A204.1 (cell line): ENCODE measurements at regions not wholly inside any gene's neighbourhood (a gene's known extent, or its start where the extent isn't known, plus 50 kb on each side); places are given as distances from the start of the nearest gene placed in this dataset.

Experiments
- FAIRE-seq: peaks from 2 replicates; lab custom pipeline; 2012; peaks lifted over from hg19 to GRCh38; lab: Jason Lieb, UNC

DNA sequence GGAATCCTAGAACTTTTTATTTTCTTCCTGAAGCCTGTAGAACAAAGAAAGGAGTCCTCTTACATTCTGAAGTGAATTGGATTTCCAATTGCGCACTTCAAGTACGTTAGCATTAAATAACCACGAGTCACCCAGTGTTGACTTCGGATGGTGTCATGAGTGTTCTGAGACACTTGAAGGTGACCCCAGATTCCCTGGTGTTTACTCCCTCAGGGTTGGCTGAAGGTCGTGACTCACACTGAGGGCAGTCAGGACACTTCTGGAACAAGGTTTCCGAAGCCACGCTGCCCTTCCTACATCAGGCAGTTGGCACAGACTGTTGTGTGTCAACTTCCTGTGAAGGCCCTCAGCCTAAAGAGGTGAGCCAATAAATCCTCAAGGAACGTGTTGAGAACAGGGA, 186.6 kb upstream of the CELF2 start:
- FAIRE-seq, result no peak

DNA sequence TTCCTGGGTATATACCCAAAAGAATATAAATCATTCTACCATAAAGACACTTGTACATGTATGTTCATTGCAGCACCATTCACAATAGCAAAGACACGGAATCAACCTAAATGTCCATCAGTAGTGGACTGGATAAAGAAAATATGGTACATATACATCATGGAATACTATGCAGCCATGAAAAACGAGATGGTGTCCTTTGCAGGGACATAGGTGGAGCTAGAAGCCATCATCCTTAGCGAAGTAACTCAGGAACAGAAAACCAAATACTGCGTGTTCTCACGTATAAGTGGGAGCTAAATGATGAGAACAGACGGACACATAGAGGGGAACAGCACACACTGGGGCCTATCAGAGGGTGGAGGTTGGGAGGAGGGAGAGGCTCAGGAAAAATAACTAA, 183.7 kb upstream of the CELF2 start:
- FAIRE-seq, result no peak

DNA sequence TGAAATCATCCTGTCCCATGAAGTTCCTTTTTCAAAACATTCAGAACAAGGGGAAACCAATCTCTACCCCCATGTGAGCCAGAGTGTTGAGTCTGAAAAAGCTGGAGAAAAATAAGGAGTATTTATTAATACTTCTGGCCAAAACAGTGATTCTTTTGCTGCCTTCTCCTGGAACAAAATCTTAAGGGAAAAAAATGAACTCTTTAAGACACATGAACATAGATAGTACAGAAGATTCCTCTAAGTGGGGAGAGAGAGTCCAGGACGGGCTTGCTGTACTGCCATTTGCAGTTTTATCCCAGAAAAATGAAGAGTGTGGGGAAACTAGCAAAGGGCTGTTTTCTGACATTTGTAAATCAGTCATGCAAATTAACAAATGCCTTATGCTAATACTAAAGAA, 173.4 kb upstream of the CELF2 start:
- no peak for FAIRE-seq

DNA sequence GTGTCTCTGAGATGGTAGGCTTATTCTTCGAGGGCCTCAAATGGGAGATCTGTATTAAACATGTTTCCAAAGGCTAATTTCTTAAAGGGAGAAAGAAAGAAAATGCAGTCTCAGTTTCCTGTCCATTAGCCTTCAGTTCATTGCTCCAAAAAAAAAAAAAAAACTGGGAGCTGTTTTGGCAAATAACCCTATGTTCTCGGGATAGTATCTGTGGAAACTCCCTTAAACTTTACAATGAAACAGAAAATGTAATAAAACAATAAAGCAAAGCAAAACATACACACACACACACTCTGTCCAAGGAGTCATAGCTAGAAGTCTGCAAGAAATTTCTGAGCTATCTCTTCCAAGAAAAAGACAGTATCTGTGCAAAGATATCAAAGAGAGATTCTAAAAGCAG, 172.5 kb upstream of the CELF2 start:
- no peak for FAIRE-seq

DNA sequence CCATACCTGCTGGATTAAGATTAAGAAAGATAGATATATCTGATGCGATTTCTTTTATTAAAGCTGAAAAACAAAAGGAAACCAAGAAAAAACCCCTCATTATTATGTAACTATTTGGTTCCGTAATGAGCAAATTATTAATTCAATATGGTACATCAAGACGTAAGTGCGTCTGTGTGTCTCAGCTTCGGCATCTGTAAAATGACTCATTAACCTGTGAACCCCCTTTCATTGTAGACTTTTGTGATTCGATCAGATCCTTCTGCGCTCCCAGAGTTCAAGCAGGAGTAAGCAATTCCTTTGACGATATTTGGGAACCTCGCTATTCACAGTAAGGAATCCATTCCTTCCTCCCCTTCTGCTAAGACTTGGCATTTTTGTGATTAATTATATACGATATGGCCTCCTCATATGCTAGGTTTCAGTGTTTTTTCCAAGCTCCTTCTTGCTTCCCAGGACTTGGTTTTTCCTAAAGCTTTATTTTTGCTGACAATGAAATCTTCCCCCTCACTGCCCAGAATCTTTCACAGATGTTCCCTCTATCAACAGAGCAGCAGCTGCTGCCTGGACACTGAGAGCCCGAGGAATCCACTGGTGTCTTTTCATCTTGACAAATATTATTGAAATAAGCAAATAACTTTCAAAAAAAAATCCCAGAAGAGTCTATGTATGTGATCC, 171.7 kb upstream of the CELF2 start:
- FAIRE-seq, result no peak

DNA sequence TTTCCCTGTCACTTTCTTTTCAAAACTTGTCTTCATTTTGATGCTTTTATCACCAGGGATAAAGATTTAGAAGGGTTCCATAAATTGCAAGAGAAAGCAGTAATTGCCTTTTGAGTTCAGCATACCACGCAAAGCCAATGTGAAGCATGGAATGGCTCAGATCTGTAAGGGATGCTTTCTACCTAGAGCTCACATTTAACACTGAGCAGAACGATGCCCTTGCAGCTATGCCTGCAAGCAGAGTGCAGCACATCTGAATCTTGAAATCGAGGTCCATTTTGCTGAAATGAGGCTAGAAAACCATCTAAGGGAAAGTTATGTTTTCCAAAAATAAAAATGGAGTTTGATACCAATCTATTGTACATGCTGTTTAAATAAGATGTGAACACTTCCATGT, 171.2 kb upstream of the CELF2 start:
- FAIRE-seq, result no peak

DNA sequence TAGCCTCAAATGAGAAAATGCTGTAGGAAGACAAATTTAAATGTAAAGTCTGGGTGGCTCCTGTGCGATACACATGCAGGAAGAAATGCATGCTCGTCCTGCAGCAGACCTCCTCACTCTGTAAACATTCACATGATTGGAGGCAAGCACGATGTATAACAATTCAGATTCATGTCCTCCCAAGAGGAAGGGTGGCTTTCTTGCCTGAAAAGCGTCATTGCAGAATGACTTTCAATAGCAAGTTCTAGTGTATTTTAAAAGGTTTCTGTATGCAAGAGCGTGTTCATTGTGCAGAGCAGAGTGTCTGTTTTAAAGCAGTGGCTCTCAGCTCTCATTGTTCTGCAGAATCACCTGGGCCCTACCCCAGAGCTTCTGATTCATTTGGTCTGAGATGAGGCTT, 170.3 kb upstream of the CELF2 start:
- FAIRE-seq, result no peak

DNA sequence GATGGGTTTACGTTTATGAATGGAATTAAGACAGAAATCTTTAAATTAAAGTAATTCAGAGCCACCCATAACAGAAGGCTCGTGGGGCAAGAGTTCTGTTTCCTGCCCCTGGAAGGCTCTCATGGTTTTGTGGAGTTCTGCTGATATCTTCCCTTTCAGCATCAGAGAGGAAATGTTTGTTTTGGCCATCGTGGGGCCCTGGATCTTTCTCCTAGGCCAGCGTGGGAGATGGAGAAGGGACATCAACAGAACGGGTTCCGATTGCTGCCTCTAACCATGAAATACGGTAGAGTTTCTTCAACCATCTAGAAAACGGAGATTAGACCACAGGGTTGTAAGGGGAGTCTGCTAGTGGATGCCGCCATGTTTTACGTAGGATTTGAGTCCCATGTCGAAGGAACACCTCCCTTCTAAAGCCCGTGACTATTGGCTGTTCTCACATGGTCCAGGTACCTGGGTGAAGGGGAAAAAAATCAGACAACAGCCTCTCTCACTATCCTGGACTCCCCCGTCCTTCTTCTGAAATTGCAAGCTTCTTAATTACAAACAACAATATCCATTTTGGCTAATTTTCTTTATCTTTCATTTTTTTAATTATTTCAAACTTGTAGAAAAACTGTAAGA, 169.1 kb upstream of the CELF2 start:
- no peak for FAIRE-seq

DNA sequence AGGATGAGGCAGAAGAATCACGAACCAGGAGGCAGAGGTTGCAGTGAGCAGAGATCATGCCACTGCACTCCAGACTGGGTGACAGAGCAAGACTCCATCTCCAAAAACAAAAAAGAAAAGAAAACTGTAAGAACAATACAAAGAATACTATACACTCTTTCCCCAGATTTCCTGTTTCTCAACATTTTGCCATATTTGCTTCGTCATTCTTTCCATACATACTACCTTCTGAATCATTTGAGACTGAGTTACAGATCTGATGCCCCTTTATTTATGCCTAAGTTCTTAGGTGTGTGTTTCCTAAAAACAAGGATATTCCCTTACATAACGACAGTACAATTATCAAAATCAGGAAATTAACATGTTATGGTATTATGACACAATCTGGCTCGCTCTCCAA, 168.4 kb upstream of the CELF2 start:
- no peak for FAIRE-seq

DNA sequence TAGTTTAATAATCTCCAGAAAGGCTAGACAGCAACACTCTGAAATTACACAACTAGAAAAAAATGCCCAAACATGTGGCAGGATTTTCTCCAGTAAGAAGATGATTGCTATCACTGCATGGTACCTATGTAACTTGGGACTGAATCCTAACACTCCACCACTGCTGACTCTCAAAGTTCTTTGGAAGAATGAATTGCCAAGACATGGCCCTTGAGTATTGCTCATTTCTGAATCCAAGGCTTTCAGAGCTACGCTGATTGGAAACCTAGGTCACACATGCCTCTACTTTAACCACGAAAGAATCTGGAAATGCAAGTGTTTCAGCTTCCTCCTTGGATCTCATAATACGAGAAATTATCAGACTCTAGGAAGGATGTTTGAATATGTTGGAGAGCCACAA, 167.5 kb upstream of the CELF2 start:
- no peak for FAIRE-seq

DNA sequence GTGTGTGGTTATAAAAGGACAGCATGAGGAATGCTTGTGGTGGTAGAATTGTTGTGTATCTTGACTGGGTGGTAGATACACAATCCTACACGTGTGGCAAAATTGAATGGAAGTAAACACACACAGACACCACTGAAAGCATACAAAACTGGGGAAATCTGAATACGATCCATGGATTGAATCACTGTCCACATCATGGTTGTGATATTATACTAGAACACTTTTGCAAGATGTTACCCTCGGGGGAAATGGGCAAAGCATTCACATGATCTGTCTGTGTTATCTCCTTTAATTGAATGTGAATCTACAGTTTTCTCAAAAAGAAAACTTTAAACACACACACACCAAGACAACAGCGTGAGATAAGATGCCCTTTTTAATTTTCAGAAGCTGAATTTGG, 165.2 kb upstream of the CELF2 start:
- FAIRE-seq, result no peak

DNA sequence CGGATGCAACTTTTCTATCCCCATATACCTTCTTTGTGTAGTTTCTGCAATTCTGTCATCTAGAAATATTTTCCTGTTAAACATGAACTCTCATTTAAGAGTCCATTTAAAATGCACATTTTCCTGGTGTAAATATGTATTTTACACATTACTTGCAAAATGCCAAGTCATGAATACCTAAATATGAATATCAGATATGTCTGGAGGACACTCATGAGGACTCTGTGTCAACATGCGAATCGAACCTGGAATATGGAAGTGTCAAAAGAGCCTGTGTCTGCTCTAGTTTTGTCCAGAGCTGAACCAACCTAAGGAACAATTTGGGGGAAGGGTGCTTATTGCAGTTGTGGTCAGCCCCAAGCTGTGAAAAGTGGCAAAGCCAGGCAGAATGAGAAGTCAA, 163.7 kb upstream of the CELF2 start:
- no peak for FAIRE-seq

DNA sequence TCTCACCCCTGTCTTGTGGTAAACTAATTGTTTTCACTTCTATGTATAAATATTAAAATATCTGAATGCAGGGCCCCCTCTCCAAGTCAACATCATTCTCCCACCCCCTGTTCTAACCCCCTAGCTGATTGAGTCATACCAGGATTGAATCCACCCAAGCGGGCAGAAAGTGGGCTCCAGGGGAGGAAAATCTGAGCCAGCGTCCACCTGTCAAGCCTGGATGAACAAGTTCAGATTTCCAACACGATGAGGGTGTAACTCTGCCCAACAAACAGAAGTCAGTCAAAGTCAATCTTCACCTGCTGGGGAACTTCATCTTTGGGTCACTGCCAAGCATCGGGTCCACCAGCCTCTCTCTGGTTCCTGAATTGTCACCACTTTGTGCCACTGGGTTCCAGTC, 162.9 kb upstream of the CELF2 start:
- no peak for FAIRE-seq

DNA sequence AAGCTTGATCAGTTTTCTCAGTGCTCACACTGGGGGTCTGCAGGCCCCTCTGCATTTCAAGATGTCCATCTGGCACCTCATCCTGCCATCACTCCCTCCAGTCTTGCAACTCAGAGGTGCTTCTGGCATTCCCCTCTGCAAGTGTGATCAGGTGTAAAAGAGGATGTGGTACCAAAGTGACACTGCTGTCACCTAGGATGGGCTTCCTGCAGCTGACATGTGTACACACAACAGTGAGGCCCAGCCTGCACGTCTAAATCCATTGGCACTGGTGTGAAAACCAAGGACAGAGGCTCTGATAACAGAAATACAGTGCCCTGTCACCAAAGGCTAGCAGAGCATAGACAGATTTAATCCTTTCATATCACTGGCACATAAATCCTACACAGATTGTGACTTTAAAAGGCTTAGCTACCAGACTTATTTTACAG, 162.5 kb upstream of the CELF2 start:
- FAIRE-seq, result no peak

DNA sequence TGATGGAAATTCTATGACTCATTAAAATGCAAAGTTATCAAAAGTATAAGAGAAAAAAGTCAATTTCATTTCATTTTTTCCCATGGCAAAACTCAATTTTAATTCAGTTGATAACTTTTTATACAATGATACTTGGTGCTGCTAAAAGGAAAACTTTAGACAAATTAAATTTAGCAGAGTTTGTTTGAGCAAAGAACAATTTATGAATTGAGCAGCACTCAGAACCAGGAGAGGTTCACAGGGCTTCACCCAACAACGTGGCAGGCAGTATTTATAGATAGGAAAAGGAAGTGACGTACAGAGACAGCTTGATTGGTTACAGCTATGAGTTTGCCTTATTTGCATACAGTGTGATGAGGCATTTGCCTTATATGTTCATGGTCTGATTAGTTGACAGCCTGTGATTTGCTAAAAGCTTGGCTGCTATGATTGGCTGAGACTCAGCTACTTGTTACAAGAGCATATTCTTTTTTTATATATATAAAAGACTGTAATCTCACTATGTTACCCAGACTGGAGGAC, 157.2 kb upstream of the CELF2 start:
- no peak for FAIRE-seq

DNA sequence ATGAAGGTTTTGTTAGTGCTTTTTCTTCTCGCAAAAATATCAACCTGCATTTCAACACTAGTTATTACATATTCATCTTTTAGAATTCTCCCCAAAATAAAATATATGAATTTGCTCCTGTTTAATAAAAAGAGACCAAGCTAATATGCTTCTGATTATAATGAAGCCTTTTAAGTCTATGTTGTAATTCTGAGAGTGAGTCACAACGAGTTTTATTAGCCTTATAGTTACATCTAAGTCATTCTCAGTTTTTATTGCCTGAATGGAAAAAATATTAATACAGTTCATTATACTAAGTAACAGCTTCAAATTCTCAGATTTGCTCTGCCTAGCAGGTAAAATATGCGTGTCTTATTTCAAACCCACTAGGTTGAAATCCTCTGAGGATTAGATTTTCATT, 152.4 kb upstream of the CELF2 start:
- no peak for FAIRE-seq

DNA sequence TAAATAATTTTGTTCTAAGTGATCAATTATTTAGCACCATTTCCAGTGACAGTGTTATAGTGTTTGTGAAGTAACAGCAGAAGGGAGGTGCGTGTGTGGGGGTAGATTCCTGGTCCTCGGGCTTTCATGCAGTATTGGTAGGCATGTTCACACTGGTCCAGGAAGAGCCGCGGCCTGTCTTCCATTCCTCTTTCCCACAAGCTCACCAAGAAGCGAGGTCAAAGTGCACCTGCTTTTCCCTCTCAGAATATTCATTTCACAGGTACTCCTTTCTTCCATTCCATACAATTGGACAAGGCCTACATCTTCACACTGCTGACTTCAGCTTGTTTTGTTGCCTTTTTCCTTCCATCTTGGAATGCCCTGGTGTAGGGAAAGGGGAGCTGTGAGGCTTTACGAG, 151.8 kb upstream of the CELF2 start:
- FAIRE-seq, result no peak

DNA sequence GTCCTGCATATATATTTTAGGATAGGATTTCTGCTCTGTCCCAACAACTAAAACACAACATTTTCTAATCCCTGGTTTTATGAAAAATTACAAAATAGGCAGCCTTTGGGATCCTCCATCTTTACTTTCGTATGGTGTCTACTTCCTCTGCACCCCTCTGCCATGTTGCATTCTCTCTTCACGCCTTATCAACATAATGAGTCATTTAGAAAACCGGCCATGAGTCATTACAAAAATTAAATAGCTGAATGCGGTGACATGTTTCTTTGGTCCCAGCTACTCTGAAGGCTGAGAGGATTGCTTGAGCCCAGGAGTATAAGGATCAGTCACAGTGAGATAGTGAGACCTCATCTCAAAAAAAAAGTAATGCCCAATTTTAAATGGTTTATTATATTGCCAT, 148.1 kb upstream of the CELF2 start:
- no peak for FAIRE-seq

DNA sequence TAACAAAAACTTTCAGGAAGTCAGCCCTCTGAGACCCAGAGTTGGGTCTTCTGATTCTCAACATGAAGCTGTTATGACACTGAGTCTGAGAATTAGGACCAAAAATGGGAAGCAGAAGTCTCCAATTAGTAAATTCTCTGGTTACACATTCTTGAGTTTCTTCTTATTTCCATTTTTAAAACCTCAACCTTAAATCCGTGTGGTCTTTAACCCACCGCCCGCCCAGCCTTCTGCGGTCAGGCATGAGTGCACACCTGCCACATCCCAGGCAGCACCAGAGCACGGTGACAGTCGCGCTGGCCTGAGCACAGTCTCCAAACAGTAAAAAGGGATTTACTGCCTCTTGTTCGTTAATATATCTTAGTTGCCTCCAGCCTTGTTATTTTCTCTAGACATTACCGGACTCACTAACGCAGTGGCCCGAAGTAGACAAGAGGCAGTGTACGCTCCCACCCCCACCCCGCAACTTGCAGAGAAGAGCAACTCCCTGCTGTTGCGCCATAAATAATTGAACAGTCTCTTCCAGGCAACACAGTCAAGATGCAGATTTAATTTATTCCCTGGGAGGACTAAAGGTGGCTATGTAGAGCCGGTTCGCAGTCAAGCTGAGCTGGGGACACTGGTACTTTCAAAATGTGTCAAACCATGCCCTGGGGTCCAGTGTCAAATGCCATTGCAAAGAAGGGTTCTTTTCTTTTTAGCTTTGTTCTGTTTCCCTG, 147.0 kb upstream of the CELF2 start:
- FAIRE-seq, result no peak

DNA sequence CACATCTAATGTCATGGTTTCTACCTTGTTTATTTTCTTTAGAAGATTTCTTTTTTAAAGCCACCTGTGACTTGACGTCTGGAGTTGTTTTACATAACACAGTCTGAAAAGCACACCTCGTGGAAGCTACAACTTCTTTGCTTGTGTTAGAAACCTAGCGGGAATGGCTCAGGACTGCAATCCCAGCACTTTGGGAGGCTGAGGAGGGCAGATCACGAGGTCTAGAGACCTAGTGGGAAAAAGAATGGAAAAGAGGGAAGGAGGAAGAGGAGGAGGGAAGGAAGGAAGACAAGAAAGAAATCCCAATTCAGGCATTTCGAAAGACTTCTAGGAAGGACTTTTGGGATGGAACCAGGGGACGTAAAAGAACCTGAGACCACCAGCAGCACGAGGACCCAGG, 146.3 kb upstream of the CELF2 start:
- FAIRE-seq, result no peak

DNA sequence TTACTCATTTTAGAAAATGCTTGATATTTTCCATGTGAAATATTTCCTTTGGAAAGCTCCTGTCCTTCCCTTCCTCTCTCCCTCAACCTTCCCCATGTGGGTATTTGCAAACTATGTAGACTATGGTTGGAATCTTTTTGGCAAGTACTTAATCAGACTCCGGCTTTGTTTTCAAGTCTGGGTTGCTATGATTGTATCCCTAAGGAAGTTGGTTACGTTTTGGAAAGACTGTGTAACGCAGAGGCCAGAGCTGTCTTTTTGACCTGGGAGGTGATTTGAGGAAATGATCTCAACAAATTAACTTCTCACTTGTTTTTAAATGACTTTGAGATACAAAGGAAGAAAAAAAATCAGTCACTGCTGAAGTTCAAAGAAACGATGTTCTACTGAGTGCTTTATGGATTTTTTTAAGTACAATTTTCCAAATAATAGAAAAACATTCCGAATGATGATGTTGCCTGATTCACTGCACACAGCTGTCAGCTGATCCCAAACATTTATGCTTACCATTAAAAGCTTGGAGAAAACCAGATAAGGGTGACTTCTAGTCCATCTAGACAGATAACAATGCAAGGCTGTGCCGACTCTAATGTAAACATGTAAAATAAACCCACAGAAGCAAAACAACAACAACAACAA, 145.5 kb upstream of the CELF2 start:
- no peak for FAIRE-seq

DNA sequence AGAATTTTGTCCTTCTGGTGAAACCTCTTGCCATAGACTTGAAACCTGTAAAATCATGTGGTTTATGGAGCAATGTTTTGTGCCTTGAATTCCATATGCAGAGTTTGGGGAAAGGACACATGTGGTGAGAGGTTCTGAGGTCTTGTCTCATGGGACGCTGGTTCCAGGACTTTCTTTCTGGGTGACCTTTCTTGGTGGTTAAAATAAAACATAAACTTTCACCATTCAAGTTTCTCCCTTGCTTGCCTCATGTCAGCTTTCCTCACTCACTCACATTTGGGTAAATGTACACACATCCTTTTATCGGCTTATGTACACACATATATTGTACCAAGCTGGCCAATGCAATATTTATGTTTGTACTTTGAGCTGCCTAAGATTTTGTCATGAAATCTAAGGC, 144.9 kb upstream of the CELF2 start:
- no peak for FAIRE-seq

DNA sequence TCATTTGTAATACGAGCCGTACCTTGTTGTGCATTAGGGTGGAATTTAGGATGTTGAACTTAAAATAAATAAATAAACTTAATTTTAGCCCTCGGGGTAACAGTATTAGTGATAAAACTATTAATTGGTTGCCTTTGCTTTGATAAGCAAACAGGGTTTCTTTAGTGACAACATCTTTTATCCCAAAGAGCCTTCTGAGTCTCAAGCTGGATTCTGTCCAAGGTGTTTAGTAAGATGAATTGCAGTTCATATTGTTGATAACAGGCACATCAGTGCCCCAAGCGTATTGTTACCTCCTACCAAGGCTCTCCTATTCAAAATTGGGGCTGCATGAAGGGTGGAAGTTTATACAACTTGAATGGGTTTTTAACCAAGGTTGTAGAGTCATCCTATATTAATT, 144.4 kb upstream of the CELF2 start:
- no peak for FAIRE-seq
